ENCODE measurements at regions not wholly inside any gene's neighbourhood (a gene's known extent, or its start where the extent isn't known, plus 50 kb on each side); places are given as distances from the start of the nearest gene placed in this dataset.
"Not testable (repeated sequence)": the region's sequence is repeated elsewhere in the genome, so short reads cannot be mapped to it uniquely, and the experiment has no call there.

DNA sequence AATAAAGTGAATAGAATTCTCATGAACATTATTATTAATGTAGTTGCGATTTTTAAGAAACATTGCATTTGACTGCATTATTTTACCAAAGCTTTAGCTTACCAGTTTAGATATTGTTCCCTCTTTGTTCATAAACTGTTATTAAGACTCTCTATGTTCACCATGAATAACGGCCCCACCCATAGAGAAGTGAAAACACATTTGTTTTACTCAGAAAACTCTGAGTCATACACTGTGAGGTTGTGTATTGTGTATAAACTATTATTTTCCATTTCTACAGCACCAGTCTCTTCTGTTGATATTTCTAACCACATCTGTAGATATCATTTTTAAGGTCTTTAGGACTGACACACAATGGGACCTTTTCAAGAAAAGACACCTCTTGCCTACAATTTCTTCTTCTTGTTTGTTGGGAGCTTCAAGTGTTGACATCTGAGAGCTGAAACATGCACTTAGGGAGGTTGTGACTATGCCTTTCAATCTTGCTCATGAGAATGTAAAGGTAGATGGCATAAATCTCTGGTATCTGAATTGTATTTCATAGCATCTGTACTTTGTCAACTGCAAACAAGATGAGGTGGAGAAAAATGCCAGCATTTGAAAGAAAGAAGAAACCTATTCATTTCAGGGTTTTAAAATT, 252.9 kb upstream of the CDH8 start:
- DNase-seq: no peak

DNA sequence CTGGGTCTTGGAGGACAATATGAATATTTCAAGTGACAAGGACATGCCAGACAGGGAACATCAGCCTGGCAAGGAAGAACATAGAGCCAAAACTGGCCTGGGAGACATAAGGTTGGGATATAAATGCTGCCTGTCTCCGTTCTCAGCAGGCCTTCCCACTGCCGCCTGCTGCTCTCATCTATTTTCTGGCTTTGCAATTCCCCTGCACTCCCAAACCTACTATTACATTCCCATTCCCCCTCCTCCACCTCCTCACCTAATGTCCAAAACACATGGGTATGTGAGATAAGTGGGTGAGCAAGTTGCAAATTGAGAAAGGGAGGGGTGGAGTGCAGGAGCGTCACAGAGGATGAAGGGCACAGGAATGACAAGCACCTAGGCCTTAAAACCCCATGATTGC, 244.3 kb upstream of the CDH8 start:
- no peak for DNase-seq

DNA sequence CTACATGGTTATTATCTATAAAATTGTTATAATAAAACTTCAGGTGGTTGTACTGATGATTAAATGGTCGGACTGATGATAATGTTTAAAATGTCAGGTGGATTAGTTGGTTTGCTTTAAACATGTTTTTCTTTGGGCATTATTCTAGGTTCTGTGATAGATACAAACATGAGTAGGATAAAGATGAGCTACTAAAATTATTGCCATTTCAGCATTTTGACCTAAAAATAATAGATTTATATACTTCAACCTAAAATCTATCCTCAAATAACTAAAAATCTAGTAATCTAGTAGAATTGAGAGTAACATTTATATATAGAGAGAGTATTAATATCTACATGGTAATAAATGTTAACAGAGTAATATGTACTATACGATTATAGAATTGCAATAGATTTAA, 241.7 kb upstream of the CDH8 start:
- DNase-seq: no peak

DNA sequence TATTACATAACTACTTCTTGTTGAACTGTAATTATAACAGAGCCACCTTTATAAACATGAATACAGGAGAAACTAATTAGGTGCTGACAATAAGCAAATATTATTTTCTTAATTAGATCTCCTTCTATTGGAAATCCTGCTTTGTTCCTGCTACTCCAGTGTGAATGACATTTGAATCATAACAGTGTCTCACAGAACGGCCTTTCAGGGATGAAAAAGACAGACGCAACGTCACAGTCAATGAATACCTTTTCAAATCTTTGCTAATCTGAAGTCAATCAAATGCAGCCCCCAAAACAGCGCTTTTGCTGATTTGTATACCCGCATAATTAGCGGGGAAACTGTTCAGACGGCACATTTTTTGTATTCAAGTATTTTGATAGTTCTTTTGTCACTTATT, 240.4 kb upstream of the CDH8 start:
- no peak for DNase-seq

- no peak for DNase-seq
Observed at GRCh38 chr16:62272035-62272434, 235.8 kb upstream of the CDH8 start.

- no peak for DNase-seq
Observed at GRCh38 chr16:62261760-62262159, 225.5 kb upstream of the CDH8 start.

DNA sequence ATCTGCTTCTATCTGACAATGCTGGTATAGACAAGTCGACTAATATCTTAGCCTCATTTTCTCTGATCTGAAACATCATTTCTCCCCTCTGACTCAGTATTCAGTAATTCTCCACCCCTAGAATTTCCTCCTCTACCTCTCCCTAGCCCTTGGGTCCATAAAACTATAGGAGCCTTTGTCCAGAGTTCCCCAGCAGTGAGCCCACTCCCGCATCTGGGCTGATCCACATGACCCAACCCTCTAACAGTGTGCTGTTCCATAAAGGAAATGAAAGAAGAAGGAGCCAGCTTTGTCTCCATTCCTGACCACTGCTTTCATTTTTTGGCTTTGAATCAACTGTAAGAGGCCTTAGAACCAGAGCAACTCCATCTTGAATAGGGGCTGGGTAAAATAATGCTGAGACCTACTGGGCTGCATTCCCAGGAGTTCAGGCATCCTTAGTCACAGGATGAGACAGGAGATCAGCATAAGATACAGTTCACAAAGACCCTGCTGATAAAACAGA, 222.7 kb upstream of the CDH8 start:
- not testable (repeated sequence) for DNase-seq

DNA sequence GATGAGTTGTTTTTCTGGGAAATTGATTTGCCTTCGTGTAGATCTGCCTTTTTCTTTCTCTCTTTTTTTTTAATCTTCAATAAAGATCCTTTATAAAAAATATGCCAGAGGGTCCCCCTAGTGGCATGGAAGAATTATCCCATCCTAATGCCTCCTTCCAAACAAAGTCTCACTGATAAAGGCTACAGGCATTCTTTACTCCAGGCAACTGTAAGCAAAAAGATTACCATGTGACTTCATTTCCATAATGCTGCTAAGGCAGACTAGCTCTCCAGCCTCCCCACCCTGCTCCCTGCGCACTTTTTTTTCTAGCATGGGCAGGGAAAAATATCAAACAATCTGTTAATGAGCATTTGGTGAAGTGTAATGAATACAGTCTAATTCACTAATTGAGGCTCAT, 220.2 kb upstream of the CDH8 start:
- DNase-seq: no peak

GRCh38 chr16:62254847-62255246, 218.6 kb upstream of the CDH8 start:
- no peak for DNase-seq

DNA sequence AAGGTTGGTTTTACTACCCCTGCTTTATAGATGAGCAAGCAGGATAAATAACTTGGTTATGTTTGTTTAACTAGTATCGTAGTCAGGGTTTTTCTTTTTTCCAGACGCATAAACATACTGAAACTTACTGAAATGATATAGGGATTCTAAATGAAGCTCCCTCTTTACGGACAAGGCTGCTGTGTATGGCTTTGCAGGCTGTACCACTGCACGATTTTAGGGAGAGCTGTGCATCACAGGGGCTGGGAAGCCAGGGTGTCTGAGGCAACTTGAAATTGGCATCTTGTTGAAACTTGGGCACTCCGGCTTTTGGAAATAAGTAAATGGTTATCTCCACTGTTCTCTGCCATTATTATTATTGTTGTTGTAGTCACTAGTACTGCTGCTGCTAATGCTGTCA, 218.1 kb upstream of the CDH8 start:
- DNase-seq: no peak

DNA sequence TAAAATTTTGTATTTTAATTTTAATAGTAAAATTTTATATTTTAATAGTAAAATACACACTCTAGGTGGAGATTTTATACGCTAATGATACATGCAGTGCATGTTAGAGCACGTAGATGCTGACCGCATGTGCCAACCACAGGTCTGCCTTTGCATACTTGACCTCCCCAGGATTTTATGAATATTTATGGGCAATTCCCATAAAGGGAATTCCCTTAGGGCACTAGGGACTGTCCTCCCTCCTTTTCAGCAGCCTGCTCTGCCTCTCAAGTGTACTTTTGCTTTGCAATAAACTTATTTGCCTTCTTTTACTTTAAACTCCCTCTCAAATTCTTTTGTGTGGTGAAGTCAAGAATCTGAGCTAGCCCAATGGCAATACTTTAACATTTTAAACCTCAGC, 217.7 kb upstream of the CDH8 start:
- no peak for DNase-seq

DNA sequence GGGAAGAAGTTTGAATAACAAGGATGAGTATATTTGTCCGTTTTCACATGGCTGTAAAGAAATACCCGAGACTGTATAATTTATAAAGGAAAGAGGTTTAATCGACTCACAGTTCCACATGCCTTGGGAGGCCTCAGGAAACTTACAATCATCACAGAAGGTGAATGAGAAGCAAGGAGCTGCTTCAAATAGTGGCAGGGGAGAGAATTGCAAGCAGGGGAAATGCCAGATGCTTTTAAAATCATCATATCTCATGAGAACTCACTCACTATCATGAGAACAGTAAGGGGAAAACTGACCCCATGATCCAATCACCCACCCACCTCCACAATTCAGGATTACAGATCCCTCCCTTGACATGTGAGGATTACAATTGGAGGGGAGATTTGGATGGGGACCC, 212.8 kb upstream of the CDH8 start:
- no peak for DNase-seq

GRCh38 chr16:62240722-62241121, 204.5 kb upstream of the CDH8 start:
- no peak for DNase-seq

DNA sequence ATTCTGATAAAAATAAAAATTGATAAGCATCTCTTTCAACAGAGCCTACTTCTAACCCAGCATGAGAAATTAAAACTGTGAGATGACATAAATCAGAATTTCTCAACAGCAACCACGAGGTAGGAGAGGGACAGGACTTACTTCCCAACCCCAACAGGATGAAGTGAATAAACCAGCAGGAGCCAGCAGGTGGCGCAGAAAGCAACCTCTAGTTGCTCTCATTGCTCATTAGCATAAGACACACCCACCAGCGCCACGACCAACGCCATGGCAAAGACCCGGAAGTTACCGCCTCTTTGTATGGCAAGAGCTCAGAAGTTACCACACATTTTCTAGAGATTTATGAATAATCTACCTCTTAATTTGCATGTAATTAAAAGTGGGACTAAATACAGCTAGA, 189.4 kb upstream of the CDH8 start:
- DNase-seq: no peak

- no peak for DNase-seq
Observed at GRCh38 chr16:62224646-62225209, 188.5 kb upstream of the CDH8 start.

GRCh38 chr16:62216837-62217236, 180.6 kb upstream of the CDH8 start:
- DNase-seq: no peak

DNA sequence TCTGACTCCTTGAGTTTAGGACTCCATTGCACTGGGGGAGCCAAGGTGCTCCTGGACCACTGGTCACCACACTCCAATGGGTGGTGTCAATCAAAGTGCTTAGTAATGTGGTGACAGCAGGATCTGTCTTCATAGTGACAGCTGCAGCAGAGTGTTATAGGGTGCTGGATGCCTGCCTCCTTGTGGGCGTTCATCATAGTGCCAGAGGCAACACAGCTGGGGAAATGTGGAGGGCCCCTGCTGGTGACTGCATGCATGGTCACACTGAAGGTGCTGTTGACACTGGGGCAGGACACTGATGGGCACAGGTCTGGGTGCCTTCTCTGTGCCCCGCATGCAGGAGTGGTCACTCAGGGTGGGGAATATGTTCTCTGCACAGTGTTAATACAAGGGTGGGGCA, 177.5 kb upstream of the CDH8 start:
- no peak for DNase-seq

DNA sequence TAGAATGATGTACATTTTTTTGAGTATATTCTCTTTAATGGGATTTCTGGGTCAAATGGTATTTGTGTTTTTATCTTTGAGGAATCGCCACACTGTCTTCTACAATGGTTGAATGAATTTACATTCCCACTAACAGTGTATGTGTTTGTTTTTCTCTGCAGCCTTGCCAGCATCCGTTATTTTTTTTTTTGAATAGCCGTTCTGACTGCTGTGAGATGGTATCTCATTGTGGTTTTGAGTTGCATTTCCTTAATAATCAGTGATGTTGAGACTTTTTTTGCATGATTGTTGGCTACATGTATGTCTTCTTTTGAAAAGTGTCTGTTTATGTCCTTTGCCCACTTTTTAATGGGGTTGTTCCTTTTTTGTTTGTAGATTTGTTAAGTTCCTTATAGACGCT, 172.7 kb upstream of the CDH8 start:
- no peak for DNase-seq

DNA sequence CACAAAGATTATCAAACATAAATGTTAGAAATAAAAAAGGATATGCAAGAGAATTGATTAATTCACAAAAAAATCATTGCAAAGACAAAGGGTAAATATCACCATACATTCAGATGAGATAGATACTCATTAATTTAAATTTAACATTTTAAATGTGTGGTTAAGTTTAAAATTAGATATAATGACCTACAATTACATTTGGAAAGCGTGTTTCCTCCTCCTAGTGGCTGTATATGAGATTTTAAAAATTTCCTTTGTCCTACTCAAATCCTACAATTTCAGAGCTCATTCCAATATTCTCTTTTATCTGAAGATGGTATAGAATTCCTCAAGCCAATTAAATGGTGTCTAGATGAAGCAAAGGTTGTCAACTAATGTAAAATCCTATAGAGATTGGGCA, 169.2 kb upstream of the CDH8 start:
- DNase-seq: no peak

- no peak for DNase-seq
Observed at GRCh38 chr16:62201911-62202310, 165.7 kb upstream of the CDH8 start.

GRCh38 chr16:62194828-62195227, 158.6 kb upstream of the CDH8 start:
- DNase-seq: no peak

DNA sequence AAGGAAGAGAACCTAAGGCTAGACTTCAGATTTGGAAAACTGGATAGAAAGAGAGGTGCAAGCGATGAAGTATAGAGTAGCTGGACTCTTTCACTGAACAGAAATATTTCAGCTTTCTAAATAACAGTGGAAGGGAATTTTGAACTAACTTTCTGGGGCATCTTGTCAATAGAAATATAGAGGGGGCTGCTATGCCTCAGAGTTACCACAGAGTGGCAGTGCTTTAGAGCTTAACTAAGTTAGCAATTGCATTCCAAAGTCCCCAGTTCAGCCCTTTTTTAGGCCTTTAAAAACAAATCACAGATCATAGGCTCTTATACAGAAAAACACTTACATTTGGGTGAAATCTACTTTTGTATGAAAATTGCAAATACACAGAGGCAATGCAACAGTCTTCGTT, 154.2 kb upstream of the CDH8 start:
- DNase-seq: no peak

- no peak for DNase-seq
Observed at GRCh38 chr16:62177351-62178203, 141.3 kb upstream of the CDH8 start.

GRCh38 chr16:62170642-62171041, 134.4 kb upstream of the CDH8 start:
- DNase-seq: no peak
